ENCODE measurements at regions not wholly inside any gene's neighbourhood (a gene's known extent, or its start where the extent isn't known, plus 50 kb on each side); places are given as distances from the start of the nearest gene placed in this dataset.

DNA sequence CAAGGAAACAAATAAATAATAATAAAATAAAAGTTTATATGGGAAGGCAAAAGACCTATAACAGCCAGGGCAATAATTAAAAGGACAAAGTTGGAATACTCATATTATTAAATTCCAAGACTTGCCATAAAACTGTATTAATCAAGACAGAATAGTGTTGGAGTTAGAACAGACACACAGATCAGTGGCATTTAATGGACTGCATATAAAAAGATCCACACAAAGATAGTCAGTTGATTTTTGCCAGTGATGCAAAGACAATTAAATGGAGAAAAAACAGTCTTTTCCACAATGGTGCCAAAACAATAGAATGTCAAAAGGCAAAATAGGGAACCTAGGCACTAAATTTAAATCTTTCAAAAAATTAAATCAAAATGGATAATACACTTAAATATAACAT, 587.1 kb upstream of the GRIA3 start:
- no peak overlapping the region for H3K4me2 ChIP-seq
- ATAC-seq (no peak), FAIRE-seq (no peak), DNase-seq (ENCODE audit: low read depth in 1 of 2, low spot score in 1 of 2) (no peak)
- H3K4me3 ChIP-seq, result no peak overlapping the region
- ChIA-PET POLR2A (no interaction called here), CTCF (interaction anchor here (0.6 kb wide), 1 partner anchor 300 kb away, joined by 3 read pairs; no protein-coding TSS in a partner anchor)
- H3K4me1 ChIP-seq, result no peaks in the 10 kb centered on the region
- H3K27ac ChIP-seq, result no peak overlapping the region
- no peaks in the 10 kb centered on the region for H3K9me3 ChIP-seq
- no peak for TF ChIP-seq POLR2A (IDR thresholded peaks at IDR 0.05; ENCODE audit: low read length)
- TF ChIP-seq ZNF302 (CRISPR knock-in tag; IDR thresholded peaks at IDR 0.05), result no peak
- TF ChIP-seq RCOR1 (IDR thresholded peaks at IDR 0.05; ENCODE audit: low read depth, low read length), result no peak
- TF ChIP-seq, protein P1, sequence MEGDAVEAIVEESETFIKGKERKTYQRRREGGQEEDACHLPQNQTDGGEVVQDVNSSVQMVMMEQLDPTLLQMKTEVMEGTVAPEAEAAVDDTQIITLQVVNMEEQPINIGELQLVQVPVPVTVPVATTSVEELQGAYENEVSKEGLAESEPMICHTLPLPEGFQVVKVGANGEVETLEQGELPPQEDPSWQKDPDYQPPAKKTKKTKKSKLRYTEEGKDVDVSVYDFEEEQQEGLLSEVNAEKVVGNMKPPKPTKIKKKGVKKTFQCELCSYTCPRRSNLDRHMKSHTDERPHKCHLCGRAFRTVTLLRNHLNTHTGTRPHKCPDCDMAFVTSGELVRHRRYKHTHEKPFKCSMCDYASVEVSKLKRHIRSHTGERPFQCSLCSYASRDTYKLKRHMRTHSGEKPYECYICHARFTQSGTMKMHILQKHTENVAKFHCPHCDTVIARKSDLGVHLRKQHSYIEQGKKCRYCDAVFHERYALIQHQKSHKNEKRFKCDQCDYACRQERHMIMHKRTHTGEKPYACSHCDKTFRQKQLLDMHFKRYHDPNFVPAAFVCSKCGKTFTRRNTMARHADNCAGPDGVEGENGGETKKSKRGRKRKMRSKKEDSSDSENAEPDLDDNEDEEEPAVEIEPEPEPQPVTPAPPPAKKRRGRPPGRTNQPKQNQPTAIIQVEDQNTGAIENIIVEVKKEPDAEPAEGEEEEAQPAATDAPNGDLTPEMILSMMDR (IDR thresholded peaks at IDR 0.05), result no peak
- TF ChIP-seq NFE2L2 (conservative IDR thresholded peaks at IDR 0.05; ENCODE audit: low read length), result no peak
- TF ChIP-seq FOSL2 (IDR thresholded peaks at IDR 0.05), result no peak
- TF ChIP-seq FOSL2 (CRISPR knock-in tag; IDR thresholded peaks at IDR 0.05), result no peak
- TF ChIP-seq, protein P2, sequence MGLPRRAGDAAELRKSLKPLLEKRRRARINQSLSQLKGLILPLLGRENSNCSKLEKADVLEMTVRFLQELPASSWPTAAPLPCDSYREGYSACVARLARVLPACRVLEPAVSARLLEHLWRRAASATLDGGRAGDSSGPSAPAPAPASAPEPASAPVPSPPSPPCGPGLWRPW (IDR thresholded peaks at IDR 0.05), result no peak
- TF ChIP-seq SREBF2 (IDR thresholded peaks at IDR 0.05), result no peak
- TF ChIP-seq FOSB (CRISPR knock-in tag; IDR thresholded peaks at IDR 0.05), result no peak
- no peak for TF ChIP-seq CHD2 (IDR thresholded peaks at IDR 0.05; ENCODE audit: low read length, partially characterized antibody)
- no peak for TF ChIP-seq RARB (CRISPR knock-in tag; IDR thresholded peaks at IDR 0.05)
- TF ChIP-seq, protein P3, sequence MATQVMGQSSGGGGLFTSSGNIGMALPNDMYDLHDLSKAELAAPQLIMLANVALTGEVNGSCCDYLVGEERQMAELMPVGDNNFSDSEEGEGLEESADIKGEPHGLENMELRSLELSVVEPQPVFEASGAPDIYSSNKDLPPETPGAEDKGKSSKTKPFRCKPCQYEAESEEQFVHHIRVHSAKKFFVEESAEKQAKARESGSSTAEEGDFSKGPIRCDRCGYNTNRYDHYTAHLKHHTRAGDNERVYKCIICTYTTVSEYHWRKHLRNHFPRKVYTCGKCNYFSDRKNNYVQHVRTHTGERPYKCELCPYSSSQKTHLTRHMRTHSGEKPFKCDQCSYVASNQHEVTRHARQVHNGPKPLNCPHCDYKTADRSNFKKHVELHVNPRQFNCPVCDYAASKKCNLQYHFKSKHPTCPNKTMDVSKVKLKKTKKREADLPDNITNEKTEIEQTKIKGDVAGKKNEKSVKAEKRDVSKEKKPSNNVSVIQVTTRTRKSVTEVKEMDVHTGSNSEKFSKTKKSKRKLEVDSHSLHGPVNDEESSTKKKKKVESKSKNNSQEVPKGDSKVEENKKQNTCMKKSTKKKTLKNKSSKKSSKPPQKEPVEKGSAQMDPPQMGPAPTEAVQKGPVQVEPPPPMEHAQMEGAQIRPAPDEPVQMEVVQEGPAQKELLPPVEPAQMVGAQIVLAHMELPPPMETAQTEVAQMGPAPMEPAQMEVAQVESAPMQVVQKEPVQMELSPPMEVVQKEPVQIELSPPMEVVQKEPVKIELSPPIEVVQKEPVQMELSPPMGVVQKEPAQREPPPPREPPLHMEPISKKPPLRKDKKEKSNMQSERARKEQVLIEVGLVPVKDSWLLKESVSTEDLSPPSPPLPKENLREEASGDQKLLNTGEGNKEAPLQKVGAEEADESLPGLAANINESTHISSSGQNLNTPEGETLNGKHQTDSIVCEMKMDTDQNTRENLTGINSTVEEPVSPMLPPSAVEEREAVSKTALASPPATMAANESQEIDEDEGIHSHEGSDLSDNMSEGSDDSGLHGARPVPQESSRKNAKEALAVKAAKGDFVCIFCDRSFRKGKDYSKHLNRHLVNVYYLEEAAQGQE (IDR thresholded peaks at IDR 0.05), result no peak
- TF ChIP-seq HOXB5 (CRISPR knock-in tag; IDR thresholded peaks at IDR 0.05), result no peak
- TF ChIP-seq, protein P4, sequence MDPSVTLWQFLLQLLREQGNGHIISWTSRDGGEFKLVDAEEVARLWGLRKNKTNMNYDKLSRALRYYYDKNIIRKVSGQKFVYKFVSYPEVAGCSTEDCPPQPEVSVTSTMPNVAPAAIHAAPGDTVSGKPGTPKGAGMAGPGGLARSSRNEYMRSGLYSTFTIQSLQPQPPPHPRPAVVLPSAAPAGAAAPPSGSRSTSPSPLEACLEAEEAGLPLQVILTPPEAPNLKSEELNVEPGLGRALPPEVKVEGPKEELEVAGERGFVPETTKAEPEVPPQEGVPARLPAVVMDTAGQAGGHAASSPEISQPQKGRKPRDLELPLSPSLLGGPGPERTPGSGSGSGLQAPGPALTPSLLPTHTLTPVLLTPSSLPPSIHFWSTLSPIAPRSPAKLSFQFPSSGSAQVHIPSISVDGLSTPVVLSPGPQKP (IDR thresholded peaks at IDR 0.05; ENCODE audit: low read depth, low read length), result no peak
- TF ChIP-seq KDM5A (IDR thresholded peaks at IDR 0.05), result no peak
- TF ChIP-seq HDAC2 (IDR thresholded peaks at IDR 0.05), result no peak
- no peak for TF ChIP-seq JUN (IDR thresholded peaks at IDR 0.05)
- TF ChIP-seq, protein P5, sequence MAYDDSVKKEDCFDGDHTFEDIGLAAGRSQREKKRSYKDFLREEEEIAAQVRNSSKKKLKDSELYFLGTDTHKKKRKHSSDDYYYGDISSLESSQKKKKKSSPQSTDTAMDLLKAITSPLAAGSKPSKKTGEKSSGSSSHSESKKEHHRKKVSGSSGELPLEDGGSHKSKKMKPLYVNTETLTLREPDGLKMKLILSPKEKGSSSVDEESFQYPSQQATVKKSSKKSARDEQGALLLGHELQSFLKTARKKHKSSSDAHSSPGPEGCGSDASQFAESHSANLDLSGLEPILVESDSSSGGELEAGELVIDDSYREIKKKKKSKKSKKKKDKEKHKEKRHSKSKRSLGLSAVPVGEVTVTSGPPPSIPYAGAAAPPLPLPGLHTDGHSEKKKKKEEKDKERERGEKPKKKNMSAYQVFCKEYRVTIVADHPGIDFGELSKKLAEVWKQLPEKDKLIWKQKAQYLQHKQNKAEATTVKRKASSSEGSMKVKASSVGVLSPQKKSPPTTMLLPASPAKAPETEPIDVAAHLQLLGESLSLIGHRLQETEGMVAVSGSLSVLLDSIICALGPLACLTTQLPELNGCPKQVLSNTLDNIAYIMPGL (CRISPR knock-in tag; IDR thresholded peaks at IDR 0.05; ENCODE audit: borderline replicate concordance), result no peak
- TF ChIP-seq CBX8 (IDR thresholded peaks at IDR 0.05), result no peak
- no peak for TF ChIP-seq MYC (IDR thresholded peaks at IDR 0.05; ENCODE audit: borderline replicate concordance, low read length)
